Neuronal stem cell (in vitro differentiated cells): ENCODE measurements at regions not wholly inside any gene's neighbourhood (a gene's known extent, or its start where the extent isn't known, plus 50 kb on each side); places are given as distances from the start of the nearest gene placed in this dataset.
"Not testable (repeated sequence)": the region's sequence is repeated elsewhere in the genome, so short reads cannot be mapped to it uniquely, and the experiment has no call there.

ENCODE experiments used
- DNase-seq: peaks from one replicate; pipeline ENCODE4 v3.0.0-alpha.2; 2013; ENCODE audit warnings: low spot score
- H2AFZ ChIP-seq: one replicate; pipeline ENCODE4 v1.6.1; 2013; ENCODE audit warnings: mild to moderate bottlenecking, low read length, inconsistent platforms
- H2AK5ac ChIP-seq: 2 replicates; pipeline ENCODE4 v1.6.1; 2013; ENCODE audit warnings: low read depth, mild to moderate bottlenecking, inconsistent platforms, low read length, moderate library complexity, mixed read lengths
- H2BK120ac ChIP-seq: 2 replicates; pipeline ENCODE4 v1.6.1; 2013; ENCODE audit warnings: low read depth, mild to moderate bottlenecking, inconsistent platforms, low read length, moderate library complexity, mixed read lengths
- H2BK12ac ChIP-seq: one replicate; pipeline ENCODE4 v1.6.1; 2013; ENCODE audit warnings: low read length, inconsistent platforms
- H2BK15ac ChIP-seq: 2 replicates; pipeline ENCODE4 v1.6.1; 2013; ENCODE audit warnings: mild to moderate bottlenecking, low read length, inconsistent platforms, mixed read lengths
- H2BK5ac ChIP-seq: one replicate; pipeline ENCODE4 v1.6.1; 2013; ENCODE audit warnings: inconsistent platforms, mild to moderate bottlenecking, low read length, moderate library complexity
- H3K14ac ChIP-seq: one replicate; pipeline ENCODE4 v1.6.1; 2013; ENCODE audit warnings: low read length, inconsistent platforms
- H3K18ac ChIP-seq: 2 replicates; pipeline ENCODE4 v1.6.1; 2013; ENCODE audit warnings: low read length, inconsistent platforms
- H3K23ac ChIP-seq: 2 replicates; pipeline ENCODE4 v1.6.1; 2013; ENCODE audit warnings: low read depth, mild to moderate bottlenecking, mixed read lengths, low read length, inconsistent platforms; ENCODE audit not compliant: poor library complexity
- H3K27ac ChIP-seq: replicated peaks from 3 replicates; pipeline ENCODE4 v1.5.1; 2013; ENCODE audit warnings: low read length, inconsistent platforms
- H3K27me3 ChIP-seq, 3 experiments: 2 replicates each; pipeline ENCODE4 v1.6.1; 2013; ENCODE audit warnings: low read length in 3 of 3, mild to moderate bottlenecking in 2 of 3, inconsistent platforms in 1 of 3, low read depth in 1 of 3, mixed read lengths in 1 of 3, moderate library complexity in 1 of 3; ENCODE audit not compliant: control insufficient read depth in 3 of 3, insufficient read depth in 3 of 3
- H3K36me3 ChIP-seq, 2 donors: replicated peaks in 1 of 2; 2 replicates each; pipeline ENCODE4 v1.6.1; 2013; ENCODE audit warnings: low read length in 2 of 2; ENCODE audit not compliant: control insufficient read depth in 2 of 2, insufficient read depth in 2 of 2
- H3K4ac ChIP-seq: 2 replicates; pipeline ENCODE4 v1.6.1; 2013; ENCODE audit warnings: inconsistent platforms, mild to moderate bottlenecking, low read length, moderate library complexity
- H3K4me1 ChIP-seq, 2 donors: 1 replicate in 1 of 2; 2 replicates in 1 of 2; pipeline ENCODE4 v1.6.1; 2013; ENCODE audit warnings: low read length in 2 of 2, low read depth in 1 of 2; ENCODE audit not compliant: control insufficient read depth in 2 of 2, insufficient read depth in 1 of 2
- H3K4me2 ChIP-seq: one replicate; pipeline ENCODE4 v1.6.1; 2013; ENCODE audit warnings: mild to moderate bottlenecking, low read length, inconsistent platforms; ENCODE audit not compliant: insufficient read depth, poor library complexity, severe bottlenecking
- H3K4me3 ChIP-seq, 2 donors: 2 replicates each; pipeline ENCODE4 v1.5.1; 2013; ENCODE audit warnings: low read length in 2 of 2, mild to moderate bottlenecking in 2 of 2, inconsistent platforms in 1 of 2, moderate library complexity in 1 of 2
- H3K79me1 ChIP-seq: one replicate; pipeline ENCODE4 v1.6.1; 2013; ENCODE audit warnings: low read depth, mild to moderate bottlenecking, inconsistent platforms, low read length, moderate library complexity
- H3K9ac ChIP-seq: one replicate; pipeline ENCODE4 v1.6.1; 2013; ENCODE audit warnings: mild to moderate bottlenecking, low read depth, low read length, inconsistent platforms; ENCODE audit not compliant: poor library complexity
- H3K9me3 ChIP-seq, 2 donors: replicated peaks in 1 of 2; 2 replicates each; pipeline versions ENCODE3 to v1.6.1; 2013; ENCODE audit warnings: low read length in 2 of 2, mild to moderate bottlenecking in 2 of 2, inconsistent platforms in 1 of 2, low read depth in 1 of 2, mixed read lengths in 1 of 2, moderate library complexity in 1 of 2; ENCODE audit not compliant: control insufficient read depth in 2 of 2, insufficient read depth in 1 of 2
- H4K8ac ChIP-seq: one replicate; pipeline ENCODE4 v1.6.1; 2013; ENCODE audit warnings: low read depth, mild to moderate bottlenecking, inconsistent platforms, low read length, moderate library complexity
- H4K91ac ChIP-seq: one replicate; pipeline ENCODE4 v1.6.1; 2013; ENCODE audit warnings: low read length, low read depth, mild to moderate bottlenecking, inconsistent platforms; ENCODE audit not compliant: poor library complexity
- WGBS, 2 donors: extraction: QIAGEN DNeasy Blood & Tissue Kit; methylation state at CpG; one replicate each; pipeline ENCODE4 v1.1.7; 2013; ENCODE audit warnings: missing lambda C conversion rate in 2 of 2, mixed read lengths in 1 of 2; ENCODE audit not compliant: insufficient read length in 2 of 2, insufficient replicate concordance in 1 of 2; ENCODE audit errors: extremely low coverage in 2 of 2; 5-methylcytosine and 5-hydroxymethylcytosine counted together

GRCh38 chrY:14373608-14374007 is 150.7 kb upstream of the NLGN4Y start:
- no peak overlapping the region for H3K4ac ChIP-seq
- H3K36me3 ChIP-seq, result no peaks in the 10 kb centered on the region
- H3K27me3 ChIP-seq, result no peaks in the 10 kb centered on the region
- no peak overlapping the region for H2BK15ac ChIP-seq
- no peak overlapping the region for H3K18ac ChIP-seq
- no peak overlapping the region for H3K9ac ChIP-seq
- H3K79me1 ChIP-seq, result no peaks in the 10 kb centered on the region
- no peak overlapping the region for H4K91ac ChIP-seq
- H2BK120ac ChIP-seq, result no peak overlapping the region
- H4K8ac ChIP-seq, result no peak overlapping the region
- H3K4me1 ChIP-seq, result no peaks in the 10 kb centered on the region
- no peak overlapping the region for H3K14ac ChIP-seq
- no peaks in the 10 kb centered on the region for H3K9me3 ChIP-seq
- H2BK5ac ChIP-seq, result no peak overlapping the region
- no peak overlapping the region for H2BK12ac ChIP-seq
- H3K4me3 ChIP-seq, result no peak overlapping the region
- H3K23ac ChIP-seq, result no peak overlapping the region
- WGBS, 2 donors, result no CpG with 5 or more reads among the region's 2 CpGs
- H2AK5ac ChIP-seq, result no peak overlapping the region
- no peak overlapping the region for H2AFZ ChIP-seq
- no peak for DNase-seq
- no peak overlapping the region for H3K4me2 ChIP-seq
- H3K27ac ChIP-seq, result no peak overlapping the region

- H3K14ac ChIP-seq, result no peak overlapping the region
- no peak overlapping the region for H2BK5ac ChIP-seq
- H2AK5ac ChIP-seq, result no peak overlapping the region
- H2BK15ac ChIP-seq, result no peak overlapping the region
- H4K91ac ChIP-seq, result no peak overlapping the region
- WGBS, 2 donors, result no CpG with 5 or more reads among the region's 4 CpGs
- H4K8ac ChIP-seq, result no peak overlapping the region
- no peak overlapping the region for H3K4me3 ChIP-seq
- H3K4me1 ChIP-seq, result no peaks in the 10 kb centered on the region
- H2AFZ ChIP-seq, result no peak overlapping the region
- H3K4ac ChIP-seq, result no peak overlapping the region
- H3K23ac ChIP-seq, result no peak overlapping the region
- no peaks in the 10 kb centered on the region for H3K27me3 ChIP-seq
- no peak overlapping the region for H3K18ac ChIP-seq
- no peak overlapping the region for H2BK12ac ChIP-seq
- H3K9me3 ChIP-seq, result no peaks in the 10 kb centered on the region
- H2BK120ac ChIP-seq, result no peak overlapping the region
- no peak overlapping the region for H3K9ac ChIP-seq
- H3K36me3 ChIP-seq, result no peaks in the 10 kb centered on the region
- no peak overlapping the region for H3K27ac ChIP-seq
- no peak for DNase-seq
- H3K79me1 ChIP-seq, result no peaks in the 10 kb centered on the region
- H3K4me2 ChIP-seq, result no peak overlapping the region
Measured at GRCh38 chrY:14378217-14378616, 146.1 kb upstream of the NLGN4Y start.

- H3K23ac ChIP-seq, H3K4ac ChIP-seq, H3K9ac ChIP-seq, H3K4me1 ChIP-seq, H2AFZ ChIP-seq, H3K4me2 ChIP-seq, H2BK5ac ChIP-seq, H2BK120ac ChIP-seq, H3K4me3 ChIP-seq, H3K18ac ChIP-seq, H3K36me3 ChIP-seq, H2BK15ac ChIP-seq, H2AK5ac ChIP-seq, H3K79me1 ChIP-seq, H3K27ac ChIP-seq, H3K14ac ChIP-seq, H3K27me3 ChIP-seq, H4K91ac ChIP-seq, H4K8ac ChIP-seq, DNase-seq, H3K9me3 ChIP-seq, H2BK12ac ChIP-seq: not testable (repeated sequence)
- no CpG with 5 or more reads among the region's 8 CpGs for WGBS, 2 donors
Measured at GRCh38 chrY:14410549-14411030, 113.7 kb upstream of the NLGN4Y start.

- no peaks in the 10 kb centered on the region for H3K36me3 ChIP-seq
- H3K23ac ChIP-seq, result no peak overlapping the region
- no peak overlapping the region for H2AK5ac ChIP-seq
- no peak overlapping the region for H2BK5ac ChIP-seq
- H3K79me1 ChIP-seq, result no peaks in the 10 kb centered on the region
- H3K4me3 ChIP-seq, result no peak overlapping the region
- H3K4me1 ChIP-seq, result no peaks in the 10 kb centered on the region
- no peak overlapping the region for H2BK12ac ChIP-seq
- H2BK120ac ChIP-seq, result no peak overlapping the region
- no peak overlapping the region for H4K91ac ChIP-seq
- no peak for DNase-seq
- H3K9me3 ChIP-seq, result no peaks in the 10 kb centered on the region
- H3K14ac ChIP-seq, result no peak overlapping the region
- no peak overlapping the region for H3K18ac ChIP-seq
- no peak overlapping the region for H2BK15ac ChIP-seq
- no peak overlapping the region for H3K4ac ChIP-seq
- H3K4me2 ChIP-seq, result no peak overlapping the region
- no peak overlapping the region for H3K27ac ChIP-seq
- H3K27me3 ChIP-seq, result no peaks in the 10 kb centered on the region
- H3K9ac ChIP-seq, result no peak overlapping the region
- no peak overlapping the region for H2AFZ ChIP-seq
- H4K8ac ChIP-seq, result no peak overlapping the region
Measured at GRCh38 chrY:14411334-14411733, 113.0 kb upstream of the NLGN4Y start.
